Heart right ventricle (tissue), 16 donors: ENCODE measurements at regions not wholly inside any gene's neighbourhood (a gene's known extent, or its start where the extent isn't known, plus 50 kb on each side); places are given as distances from the start of the nearest gene placed in this dataset.

ENCODE experiments used
- ATAC-seq, 8 donors: fragments of 200-7000 bp; cut with Tn5 transposase; one replicate each; pipeline ENCODE4 v1.9.1; 2020; ENCODE audit warnings: mild to moderate bottlenecking in 8 of 8, moderate library complexity in 8 of 8, moderate number of reproducible peaks in 1 of 8
- DNase-seq, 2 donors: peaks; one replicate each; pipeline ENCODE4 v3.0.0-alpha.2; 2020
- H3K27ac ChIP-seq, 10 donors: fragments of 200-600 bp; sonication (generic) in 2 of 10; one replicate each; pipeline versions ENCODE4 v1.5.0 to v1.8.0; 2020 to 2022; ENCODE audit warnings: mild to moderate bottlenecking in 3 of 10
- H3K27me3 ChIP-seq, 7 donors: fragments of 200-600 bp; one replicate each; pipeline ENCODE4 v1.8.0; 2021 to 2022; ENCODE audit warnings: mild to moderate bottlenecking in 2 of 7
- H3K36me3 ChIP-seq, 9 donors: fragments of 200-600 bp; sonication (generic) in 1 of 9; one replicate each; pipeline versions ENCODE4 v1.5.0 to v1.8.0; 2020 to 2022; ENCODE audit warnings: mild to moderate bottlenecking in 2 of 9
- H3K4me1 ChIP-seq, 9 donors: fragments of 200-600 bp; sonication (generic) in 1 of 9; one replicate each; pipeline versions ENCODE4 v1.5.0 to v1.8.0; 2020 to 2022; ENCODE audit warnings: mild to moderate bottlenecking in 4 of 9
- H3K4me3 ChIP-seq, 10 donors: fragments of 200-600 bp; sonication (generic) in 2 of 10; one replicate each; pipeline versions ENCODE4 v1.5.0 to v1.8.0; 2020 to 2022; ENCODE audit warnings: mild to moderate bottlenecking in 7 of 10, moderate library complexity in 2 of 10
- H3K9me3 ChIP-seq, 11 donors: fragments of 200-600 bp in 10 of 11; sonication (generic) in 2 of 11; one replicate each; pipeline versions ENCODE4 v1.5.0 to v1.8.0; 2013 to 2022; ENCODE audit warnings: mild to moderate bottlenecking in 2 of 11, control low read depth in 1 of 11, moderate library complexity in 1 of 11
- WGBS, 2 donors: extraction: QIAGEN DNeasy Blood & Tissue Kit; methylation state at CpG; one replicate each; pipeline ENCODE4 v1.1.7; 2013; ENCODE audit warnings: inconsistent platforms in 1 of 2; 5-methylcytosine and 5-hydroxymethylcytosine counted together
- intact Hi-C, 10 donors: fragments of 100-400 bp; cut with DNase I; formaldehyde crosslinking; loops; one replicate each; pipeline versions ENCODE4 v1.11.1 to v1.14.2; 2022
- TF ChIP-seq, protein P1 (sequence below), 9 donors: fragments of 200-600 bp; sonication (generic) in 2 of 9; IDR thresholded peaks; one replicate each; pipeline versions ENCODE4 v1.5.0 to v1.8.0; 2021 to 2022; ENCODE audit warnings: antibody characterized with exemption in 9 of 9, mild to moderate bottlenecking in 5 of 9, moderate library complexity in 1 of 9
- donor health status: Arrhythmogenic right ventricular cardiomyopathy.
- donor health status: ischemic (EF 13 %, LVEDD 7.1; RV severe dilation, severe dysfunction).
- donor health status: healthy with polysubstance abuse.
- donor health status: DM: no; HTN: yes; CAD: no.
- donor health status: DM: no; HTN: no; CAD: no.
- donor health status: ischemic (EF 25% LVEDD 6.9; RV normal size, moderate dysfunction).
- donor health status: ischemic (EF 25% LVEDD 5.7; RV mildly dilated, moderate dysfunction).
- donor health status: healthy.
- donor health status: DM: yes; HTN: yes; CAD: no.
- donor health status: Ischemic cardiomyopathy.
- donor health status: ischemic (EF 35%, LVEDD 5.7; RV mildly dilated, moderate dysfunction).
- donor health status: nonischemic (EF 11% LVEDD 7.7; RV severe dilation, severe dysfunction).
- donor health status: DM: yes; HTN: yes; CAD: no.
- donor health status: PGD.
- donor health status: ischemic (EF 29% LVEDD 5.4; RV normal size, mild dysfunction).
- donor health status: nonischemic (EF 23%, LVEDD 6.1; RV moderate dilation, normal function).

GRCh38 chr5:27524515-27524914 is 486.1 kb upstream of the CDH9 start:
- intact Hi-C loops, result no loop called here
- no peaks in the 10 kb centered on the region for H3K36me3 ChIP-seq
- H3K4me1 ChIP-seq, result no peaks in the 10 kb centered on the region
- H3K27me3 ChIP-seq, result no peaks in the 10 kb centered on the region
- no peak overlapping the region for H3K27ac ChIP-seq
- DNase-seq (no peak), ATAC-seq (no peak)
- no peak overlapping the region for H3K4me3 ChIP-seq
- TF ChIP-seq, protein P1, sequence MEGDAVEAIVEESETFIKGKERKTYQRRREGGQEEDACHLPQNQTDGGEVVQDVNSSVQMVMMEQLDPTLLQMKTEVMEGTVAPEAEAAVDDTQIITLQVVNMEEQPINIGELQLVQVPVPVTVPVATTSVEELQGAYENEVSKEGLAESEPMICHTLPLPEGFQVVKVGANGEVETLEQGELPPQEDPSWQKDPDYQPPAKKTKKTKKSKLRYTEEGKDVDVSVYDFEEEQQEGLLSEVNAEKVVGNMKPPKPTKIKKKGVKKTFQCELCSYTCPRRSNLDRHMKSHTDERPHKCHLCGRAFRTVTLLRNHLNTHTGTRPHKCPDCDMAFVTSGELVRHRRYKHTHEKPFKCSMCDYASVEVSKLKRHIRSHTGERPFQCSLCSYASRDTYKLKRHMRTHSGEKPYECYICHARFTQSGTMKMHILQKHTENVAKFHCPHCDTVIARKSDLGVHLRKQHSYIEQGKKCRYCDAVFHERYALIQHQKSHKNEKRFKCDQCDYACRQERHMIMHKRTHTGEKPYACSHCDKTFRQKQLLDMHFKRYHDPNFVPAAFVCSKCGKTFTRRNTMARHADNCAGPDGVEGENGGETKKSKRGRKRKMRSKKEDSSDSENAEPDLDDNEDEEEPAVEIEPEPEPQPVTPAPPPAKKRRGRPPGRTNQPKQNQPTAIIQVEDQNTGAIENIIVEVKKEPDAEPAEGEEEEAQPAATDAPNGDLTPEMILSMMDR (IDR thresholded peaks at IDR 0.05), result no peak
- H3K9me3 ChIP-seq, result peaks cover 0 to 26% (median 0%) of the 10 kb centered on the region in 11 donors

GRCh38 chr5:27523629-27524028 is 485.2 kb upstream of the CDH9 start:
- H3K9me3 ChIP-seq, result peaks cover 0 to 27% (median 0%) of the 10 kb centered on the region in 11 donors
- no peaks in the 10 kb centered on the region for H3K36me3 ChIP-seq
- TF ChIP-seq, protein P1 (IDR thresholded peaks at IDR 0.05), result no peak
- no peak overlapping the region for H3K27ac ChIP-seq
- ATAC-seq (no peak), DNase-seq (no peak)
- H3K4me1 ChIP-seq, result no peaks in the 10 kb centered on the region
- 91 to 93% methylated on average over 21 of the region's 21 CpGs for WGBS, 2 donors
- no peaks in the 10 kb centered on the region for H3K27me3 ChIP-seq
- intact Hi-C loops, result no loop called here
- H3K4me3 ChIP-seq, result no peak overlapping the region

DNA sequence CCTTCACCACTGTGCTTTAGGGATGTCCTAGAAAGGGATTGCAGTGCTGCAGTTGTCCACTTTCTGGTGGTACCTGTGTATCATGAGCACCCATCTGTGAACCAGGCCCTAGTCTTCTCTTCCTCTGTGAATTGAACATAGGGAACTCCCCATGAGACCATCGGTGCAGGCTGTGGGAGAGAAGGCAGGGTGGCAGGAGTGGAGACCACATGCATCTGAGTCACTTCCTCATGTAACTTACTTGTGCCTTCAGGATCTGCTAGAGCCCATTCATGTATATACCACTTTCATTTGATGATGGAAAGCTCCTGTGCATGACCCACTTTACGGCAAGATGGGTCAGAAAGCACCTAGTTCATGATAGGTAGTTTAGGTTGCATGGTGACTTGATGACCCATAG is 478.1 kb upstream of the CDH9 start:
- ATAC-seq, result no peak
- 80 to 90% methylated on average over 2 of the region's 2 CpGs for WGBS, 2 donors

GRCh38 chr5:27511061-27511460 is 472.7 kb upstream of the CDH9 start:
- ATAC-seq (no peak), DNase-seq (no peak)
- WGBS, 2 donors, result 60 to 66% methylated on average over 3 of the region's 3 CpGs
- intact Hi-C loops, result loop anchor here in 1 of 10 donors (5.0 kb wide), 1 partner anchor 631 kb away; no protein-coding TSS in a partner anchor
- Histone ChIP-seq H3K9me3 (peaks cover 0 to 30% (median 0%) of the 10 kb centered on the region in 11 donors), H3K36me3 (no peaks in the 10 kb centered on the region), H3K27ac (no peak overlapping the region), H3K4me3 (no peak overlapping the region), H3K4me1 (no peaks in the 10 kb centered on the region), H3K27me3 (no peaks in the 10 kb centered on the region)
- TF ChIP-seq, protein P1 (IDR thresholded peaks at IDR 0.05), result no peak

More for the DNA sequence above, 478.1 kb upstream of the CDH9 start:
- no peaks in the 10 kb centered on the region for H3K4me1 ChIP-seq
- H3K27ac ChIP-seq, result no peak overlapping the region
- no peaks in the 10 kb centered on the region for H3K36me3 ChIP-seq
- no peaks in the 10 kb centered on the region for H3K27me3 ChIP-seq
- H3K4me3 ChIP-seq, result no peak overlapping the region
- DNase-seq, result no peak
- peaks cover 0 to 42% (median 0%) of the 10 kb centered on the region in 11 donors for H3K9me3 ChIP-seq
- TF ChIP-seq, protein P1 (IDR thresholded peaks at IDR 0.05), result no peak
- intact Hi-C loops, result no loop called here
